ENCODE measurements at regions not wholly inside any gene's neighbourhood (a gene's known extent, or its start where the extent isn't known, plus 50 kb on each side); places are given as distances from the start of the nearest gene placed in this dataset.

DNA sequence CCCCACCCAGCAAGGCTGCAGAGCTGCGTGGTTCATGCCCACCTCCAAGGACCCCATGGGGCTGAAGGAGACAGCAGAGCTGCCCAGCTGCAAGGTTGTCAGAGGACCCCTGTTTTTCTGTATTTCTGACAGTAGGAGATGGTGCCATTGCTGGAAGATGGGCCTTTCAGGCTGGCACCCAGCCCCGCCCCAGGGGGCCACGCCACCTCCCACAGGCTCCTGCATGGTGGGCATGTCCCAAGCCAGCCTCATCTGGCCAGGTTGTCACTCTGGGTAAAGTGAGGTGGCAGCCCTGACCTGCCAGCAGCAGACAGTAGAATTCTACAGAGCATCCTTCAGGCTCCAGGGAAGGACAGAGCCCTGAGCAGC lies 75.5 kb upstream of the RET start:
- ChIA-PET POLR2A (no interaction called here), CTCF (no interaction called here)
- TF ChIP-seq SP1 (IDR thresholded peaks at IDR 0.05) (no peak), ZNF384 (IDR thresholded peaks at IDR 0.05) (no peak), CTBP1 (IDR thresholded peaks at IDR 0.05; ENCODE audit: borderline replicate concordance) (no peak), L3MBTL2 (conservative IDR thresholded peaks at IDR 0.05) (no peak), HDGF (IDR thresholded peaks at IDR 0.05; ENCODE audit: borderline replicate concordance) (no peak), SUZ12 (IDR thresholded peaks at IDR 0.05) (no peak), ARNT (IDR thresholded peaks at IDR 0.05) (no peak), ELF4 (IDR thresholded peaks at IDR 0.05) (no peak), FOXA1 (IDR thresholded peaks at IDR 0.05) (no peak)
- DNase-seq (ENCODE audit: extremely low spot score): no peak

DNA sequence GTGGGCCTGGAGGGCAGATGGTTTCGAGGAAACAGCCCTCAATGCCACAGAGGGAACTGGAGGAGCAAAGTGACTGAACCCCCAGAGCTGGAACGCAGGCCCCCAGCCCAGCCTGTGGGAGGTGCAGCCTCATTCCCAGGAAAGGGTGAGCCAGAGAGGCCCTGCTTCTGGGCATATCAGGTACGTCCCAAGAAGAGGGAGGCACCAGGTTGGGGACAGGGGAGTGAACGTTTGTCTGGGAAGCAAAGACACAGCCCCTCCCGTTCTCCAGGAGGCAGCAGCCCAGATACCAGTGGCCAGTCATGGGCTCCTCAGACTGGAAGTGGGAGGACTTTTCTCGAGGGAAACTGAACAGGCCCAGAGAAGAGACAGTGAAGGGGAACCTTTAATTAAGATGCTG lies 74.3 kb upstream of the RET start:
- ChIA-PET POLR2A (no interaction called here), CTCF (no interaction called here)
- DNase-seq (ENCODE audit: extremely low spot score): no peak
- TF ChIP-seq L3MBTL2 (conservative IDR thresholded peaks at IDR 0.05) (no peak), TARDBP (IDR thresholded peaks at IDR 0.05) (no peak), ELF4 (IDR thresholded peaks at IDR 0.05) (no peak), FOXM1 (IDR thresholded peaks at IDR 0.05; ENCODE audit: borderline replicate concordance) (no peak), CTBP1 (IDR thresholded peaks at IDR 0.05; ENCODE audit: borderline replicate concordance) (no peak), ARNT (IDR thresholded peaks at IDR 0.05) (no peak), FOXK2 (IDR thresholded peaks at IDR 0.05) (no peak), SP1 (IDR thresholded peaks at IDR 0.05) (no peak), ZNF384 (IDR thresholded peaks at IDR 0.05) (no peak), NFRKB (IDR thresholded peaks at IDR 0.05) (no peak), BHLHE40 (IDR thresholded peaks at IDR 0.05; ENCODE audit: borderline replicate concordance) (no peak)

DNA sequence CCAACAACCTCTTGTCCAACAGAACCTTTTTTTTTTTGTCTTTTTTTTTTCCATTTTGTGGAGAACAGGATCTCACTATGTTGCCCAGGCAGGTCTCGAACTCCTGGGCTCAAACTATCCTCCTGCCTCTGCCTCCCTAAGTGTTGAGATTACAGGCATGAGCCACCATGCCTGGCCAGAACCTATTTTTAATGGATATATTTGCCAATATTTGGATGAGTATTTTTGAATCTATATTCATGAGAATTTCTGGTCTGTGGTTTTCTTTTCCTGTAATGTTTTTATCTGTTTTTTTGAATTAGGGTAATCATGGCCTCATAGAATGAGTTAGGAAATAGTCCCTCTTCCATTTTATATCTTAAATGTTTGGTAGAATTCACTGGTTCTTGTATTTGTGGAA lies 70.4 kb upstream of the RET start:
- CTCF ChIA-PET: no interaction called here
- no peak for DNase-seq (ENCODE audit: extremely low spot score)
- TF ChIP-seq ELF4 (IDR thresholded peaks at IDR 0.05): no peak
- TF ChIP-seq CTBP1 (IDR thresholded peaks at IDR 0.05; ENCODE audit: borderline replicate concordance): no peak
- no peak for TF ChIP-seq ARNT (IDR thresholded peaks at IDR 0.05)
- no peak for TF ChIP-seq NFRKB (IDR thresholded peaks at IDR 0.05)
- no peak for TF ChIP-seq SUZ12 (IDR thresholded peaks at IDR 0.05)
- TF ChIP-seq, protein P1, sequence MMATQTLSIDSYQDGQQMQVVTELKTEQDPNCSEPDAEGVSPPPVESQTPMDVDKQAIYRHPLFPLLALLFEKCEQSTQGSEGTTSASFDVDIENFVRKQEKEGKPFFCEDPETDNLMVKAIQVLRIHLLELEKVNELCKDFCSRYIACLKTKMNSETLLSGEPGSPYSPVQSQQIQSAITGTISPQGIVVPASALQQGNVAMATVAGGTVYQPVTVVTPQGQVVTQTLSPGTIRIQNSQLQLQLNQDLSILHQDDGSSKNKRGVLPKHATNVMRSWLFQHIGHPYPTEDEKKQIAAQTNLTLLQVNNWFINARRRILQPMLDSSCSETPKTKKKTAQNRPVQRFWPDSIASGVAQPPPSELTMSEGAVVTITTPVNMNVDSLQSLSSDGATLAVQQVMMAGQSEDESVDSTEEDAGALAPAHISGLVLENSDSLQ (IDR thresholded peaks at IDR 0.05): no peak
- no peak for TF ChIP-seq FOXA1 (IDR thresholded peaks at IDR 0.05)
- no peak for TF ChIP-seq HDGF (IDR thresholded peaks at IDR 0.05; ENCODE audit: borderline replicate concordance)
- no peak for TF ChIP-seq SP1 (IDR thresholded peaks at IDR 0.05)
- TF ChIP-seq ZNF384 (IDR thresholded peaks at IDR 0.05): no peak
- POLR2A ChIA-PET: no interaction called here

GRCh38 chr10:43012578-43012977 lies 64.3 kb upstream of the RET start:
- no peak for TF ChIP-seq FOXK2 (IDR thresholded peaks at IDR 0.05)
- TF ChIP-seq HDGF (IDR thresholded peaks at IDR 0.05; ENCODE audit: borderline replicate concordance): no peak
- no peak for TF ChIP-seq BHLHE40 (IDR thresholded peaks at IDR 0.05; ENCODE audit: borderline replicate concordance)
- no peak for TF ChIP-seq ARNT (IDR thresholded peaks at IDR 0.05)

GRCh38 chr10:43013065-43013464 lies 63.8 kb upstream of the RET start:
- TF ChIP-seq LEF1 (IDR thresholded peaks at IDR 0.05; ENCODE audit: borderline replicate concordance) (no peak), FOXM1 (IDR thresholded peaks at IDR 0.05; ENCODE audit: borderline replicate concordance) (no peak), NFRKB (IDR thresholded peaks at IDR 0.05) (no peak), SP1 (IDR thresholded peaks at IDR 0.05) (no peak), FOXA1 (IDR thresholded peaks at IDR 0.05) (no peak), TARDBP (IDR thresholded peaks at IDR 0.05) (no peak), ARNT (IDR thresholded peaks at IDR 0.05) (no peak), CTBP1 (IDR thresholded peaks at IDR 0.05; ENCODE audit: borderline replicate concordance) (no peak)
- TF ChIP-seq, protein P1 (IDR thresholded peaks at IDR 0.05): no peak
- DNase-seq (ENCODE audit: extremely low spot score): no peak
- ChIA-PET CTCF (no interaction called here), POLR2A (no interaction called here)

More at GRCh38 chr10:43012578-43012977, 64.3 kb upstream of the RET start:
- POLR2A ChIA-PET: no interaction called here
- CTCF ChIA-PET: no interaction called here
- DNase-seq (ENCODE audit: extremely low spot score): no peak

- DNase-seq (ENCODE audit: extremely low spot score): peak; percentile 3
- ChIA-PET CTCF (no interaction called here), POLR2A (no interaction called here)
- no peak for TF ChIP-seq FOXA1 (IDR thresholded peaks at IDR 0.05)
- TF ChIP-seq FOXK2 (IDR thresholded peaks at IDR 0.05): no peak
- TF ChIP-seq SUZ12 (IDR thresholded peaks at IDR 0.05): no peak
- TF ChIP-seq HDGF (IDR thresholded peaks at IDR 0.05; ENCODE audit: borderline replicate concordance): no peak
- no peak for TF ChIP-seq TARDBP (IDR thresholded peaks at IDR 0.05)
- TF ChIP-seq LEF1 (IDR thresholded peaks at IDR 0.05; ENCODE audit: borderline replicate concordance): no peak
- no peak for TF ChIP-seq L3MBTL2 (conservative IDR thresholded peaks at IDR 0.05)
- no peak for TF ChIP-seq ELF4 (IDR thresholded peaks at IDR 0.05)
- no peak for TF ChIP-seq NFRKB (IDR thresholded peaks at IDR 0.05)
- no peak for TF ChIP-seq ZNF384 (IDR thresholded peaks at IDR 0.05)
- no peak for TF ChIP-seq SP1 (IDR thresholded peaks at IDR 0.05)
- TF ChIP-seq CTBP1 (IDR thresholded peaks at IDR 0.05; ENCODE audit: borderline replicate concordance): no peak
- no peak for TF ChIP-seq BHLHE40 (IDR thresholded peaks at IDR 0.05; ENCODE audit: borderline replicate concordance)
- TF ChIP-seq, protein P1 (IDR thresholded peaks at IDR 0.05): no peak
- TF ChIP-seq FOXM1 (IDR thresholded peaks at IDR 0.05; ENCODE audit: borderline replicate concordance): no peak
- no peak for TF ChIP-seq ARNT (IDR thresholded peaks at IDR 0.05)
Observed at GRCh38 chr10:43024524-43024923, 52.3 kb upstream of the RET start.

Measured in HEK293T (cell line).